ENCODE measurements at regions not wholly inside any gene's neighbourhood (a gene's known extent, or its start where the extent isn't known, plus 50 kb on each side); places are given as distances from the start of the nearest gene placed in this dataset.

DNA sequence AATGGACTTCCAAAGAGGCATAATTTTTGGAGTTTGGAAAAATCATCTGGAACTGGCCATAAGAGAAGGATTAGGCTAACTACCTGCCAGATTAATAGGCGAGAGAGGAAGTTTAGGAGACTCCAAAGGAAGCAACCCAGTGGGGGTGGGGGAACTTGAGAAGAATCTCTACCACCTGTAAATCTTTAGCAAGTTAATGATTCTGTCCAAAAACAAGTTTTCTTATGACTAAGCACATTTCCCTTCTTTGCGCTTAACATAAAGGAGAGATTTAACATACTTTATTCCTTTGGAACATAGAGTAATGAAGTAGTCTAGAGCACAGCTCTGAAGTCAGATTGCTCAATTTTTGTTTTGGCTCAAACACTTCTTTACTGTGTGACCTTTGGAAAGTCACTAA is 58.2 kb upstream of the PAPPA start:
- no CpG with 5 or more reads among the region's 2 CpGs for WGBS (ENCODE audit: insufficient coverage)
- CTCF ChIA-PET = no interaction called here
- POLR2A ChIA-PET = no interaction called here

GRCh38 chr9:116096046-116096445 is 57.5 kb upstream of the PAPPA start:
- Histone ChIP-seq H3K27ac (ENCODE audit: low read length) (no peak overlapping the region), H3K9me3 (no peaks in the 10 kb centered on the region), H3K4me1 (ENCODE audit: control insufficient read depth in 1 of 2, extremely low read depth in 1 of 2, insufficient read depth in 2 of 2, low read length in 2 of 2) (no peaks in the 10 kb centered on the region), H3K4me3 (ENCODE audit: control insufficient read depth in 1 of 2, extremely low read depth in 1 of 2, low read length in 1 of 2) (no peak overlapping the region), H3K27me3 (replicated peaks in 1 of 2; ENCODE audit: control insufficient read depth in 2 of 2, extremely low read depth in 1 of 2, insufficient read depth in 2 of 2, low read length in 1 of 2) (no peaks in the 10 kb centered on the region), H3K36me3 (ENCODE audit: control insufficient read depth in 2 of 2, extremely low read depth in 1 of 2, insufficient read depth in 1 of 2, low read length in 1 of 2) (no peaks in the 10 kb centered on the region)
- POLR2A ChIA-PET = no interaction called here
- Mint-ChIP-seq H3K4me1 (no peaks in the 10 kb centered on the region), H3K36me3 (no peaks in the 10 kb centered on the region), H3K9me3 (peaks cover 4 to 6% (median 4%) of the 10 kb centered on the region in 3 donors), H3K27me3 (peaks cover 0 to 7% of the 10 kb centered on the region in 2 donors), H3K4me3 (no peak overlapping the region), H3K27ac (no peak overlapping the region)
- CTCF ChIA-PET = no interaction called here
- no peak for ATAC-seq (replicated peaks in 1 of 4)
- DNase-seq = no peak
- 35% methylated on average over 2 of the region's 4 CpGs for WGBS (ENCODE audit: insufficient coverage)

More for the DNA sequence above, 58.2 kb upstream of the PAPPA start:
- no peaks in the 10 kb centered on the region for H3K4me1 ChIP-seq (ENCODE audit: control insufficient read depth in 1 of 2, extremely low read depth in 1 of 2, insufficient read depth in 2 of 2, low read length in 2 of 2)
- DNase-seq (no peak), ATAC-seq (replicated peaks in 1 of 4) (no peak)
- Mint-ChIP-seq H3K4me3 (no peak overlapping the region), H3K27ac (no peak overlapping the region), H3K36me3 (no peaks in the 10 kb centered on the region), H3K27me3 (peaks cover 1 to 7% of the 10 kb centered on the region in 2 donors), H3K9me3 (peaks cover 0 to 8% (median 6%) of the 10 kb centered on the region in 3 donors), H3K4me1 (no peaks in the 10 kb centered on the region)
- no peaks in the 10 kb centered on the region for H3K9me3 ChIP-seq
- H3K4me3 ChIP-seq (ENCODE audit: control insufficient read depth in 1 of 2, extremely low read depth in 1 of 2, low read length in 1 of 2) = no peak overlapping the region
- H3K27me3 ChIP-seq (replicated peaks in 1 of 2; ENCODE audit: control insufficient read depth in 2 of 2, extremely low read depth in 1 of 2, insufficient read depth in 2 of 2, low read length in 1 of 2) = no peaks in the 10 kb centered on the region
- H3K36me3 ChIP-seq (ENCODE audit: control insufficient read depth in 2 of 2, extremely low read depth in 1 of 2, insufficient read depth in 1 of 2, low read length in 1 of 2) = no peaks in the 10 kb centered on the region
- H3K27ac ChIP-seq (ENCODE audit: low read length) = no peak overlapping the region

- Mint-ChIP-seq H3K9me3 (peaks cover 4 to 6% (median 4%) of the 10 kb centered on the region in 3 donors), H3K27ac (no peak overlapping the region), H3K4me3 (no peak overlapping the region), H3K4me1 (no peaks in the 10 kb centered on the region), H3K27me3 (peaks cover 0 to 7% of the 10 kb centered on the region in 2 donors), H3K36me3 (no peaks in the 10 kb centered on the region)
- no peak for ATAC-seq (replicated peaks in 1 of 4)
- WGBS (ENCODE audit: insufficient coverage) = 37% methylated on average over 3 of the region's 3 CpGs
- Histone ChIP-seq H3K4me1 (ENCODE audit: control insufficient read depth in 1 of 2, extremely low read depth in 1 of 2, insufficient read depth in 2 of 2, low read length in 2 of 2) (no peaks in the 10 kb centered on the region), H3K4me3 (ENCODE audit: control insufficient read depth in 1 of 2, extremely low read depth in 1 of 2, low read length in 1 of 2) (no peak overlapping the region), H3K27ac (ENCODE audit: low read length) (no peak overlapping the region), H3K9me3 (no peaks in the 10 kb centered on the region), H3K27me3 (replicated peaks in 1 of 2; ENCODE audit: control insufficient read depth in 2 of 2, extremely low read depth in 1 of 2, insufficient read depth in 2 of 2, low read length in 1 of 2) (no peaks in the 10 kb centered on the region), H3K36me3 (ENCODE audit: control insufficient read depth in 2 of 2, extremely low read depth in 1 of 2, insufficient read depth in 1 of 2, low read length in 1 of 2) (no peaks in the 10 kb centered on the region)
- POLR2A ChIA-PET = no interaction called here
- DNase-seq = no peak
- CTCF ChIA-PET = no interaction called here
Observed at GRCh38 chr9:116096853-116097252, 56.7 kb upstream of the PAPPA start.

- Mint-ChIP-seq H3K27ac (no peak overlapping the region), H3K4me3 (no peak overlapping the region), H3K36me3 (no peaks in the 10 kb centered on the region), H3K9me3 (peaks cover 4 to 6% (median 4%) of the 10 kb centered on the region in 3 donors), H3K27me3 (peaks cover 0 to 7% of the 10 kb centered on the region in 2 donors), H3K4me1 (no peaks in the 10 kb centered on the region)
- no peaks in the 10 kb centered on the region for H3K36me3 ChIP-seq (ENCODE audit: control insufficient read depth in 2 of 2, extremely low read depth in 1 of 2, insufficient read depth in 1 of 2, low read length in 1 of 2)
- H3K4me3 ChIP-seq (ENCODE audit: control insufficient read depth in 1 of 2, extremely low read depth in 1 of 2, low read length in 1 of 2) = no peak overlapping the region
- H3K9me3 ChIP-seq = no peaks in the 10 kb centered on the region
- no peaks in the 10 kb centered on the region for H3K27me3 ChIP-seq (replicated peaks in 1 of 2; ENCODE audit: control insufficient read depth in 2 of 2, extremely low read depth in 1 of 2, insufficient read depth in 2 of 2, low read length in 1 of 2)
- POLR2A ChIA-PET = no interaction called here
- ATAC-seq (replicated peaks in 1 of 4) (no peak), DNase-seq (no peak)
- no peak overlapping the region for H3K27ac ChIP-seq (ENCODE audit: low read length)
- CTCF ChIA-PET = no interaction called here
- WGBS (ENCODE audit: insufficient coverage) = 100% methylated on average over 1 of the region's 5 CpGs
- no peaks in the 10 kb centered on the region for H3K4me1 ChIP-seq (ENCODE audit: control insufficient read depth in 1 of 2, extremely low read depth in 1 of 2, insufficient read depth in 2 of 2, low read length in 2 of 2)
Observed at GRCh38 chr9:116098476-116098875, 55.1 kb upstream of the PAPPA start.

- Histone ChIP-seq H3K4me1 (ENCODE audit: control insufficient read depth in 1 of 2, extremely low read depth in 1 of 2, insufficient read depth in 2 of 2, low read length in 2 of 2) (no peaks in the 10 kb centered on the region), H3K9me3 (no peaks in the 10 kb centered on the region), H3K4me3 (ENCODE audit: control insufficient read depth in 1 of 2, extremely low read depth in 1 of 2, low read length in 1 of 2) (no peak overlapping the region), H3K36me3 (ENCODE audit: control insufficient read depth in 2 of 2, extremely low read depth in 1 of 2, insufficient read depth in 1 of 2, low read length in 1 of 2) (no peaks in the 10 kb centered on the region), H3K27me3 (replicated peaks in 1 of 2; ENCODE audit: control insufficient read depth in 2 of 2, extremely low read depth in 1 of 2, insufficient read depth in 2 of 2, low read length in 1 of 2) (no peaks in the 10 kb centered on the region), H3K27ac (ENCODE audit: low read length) (no peak overlapping the region)
- peaks cover 0 to 7% of the 10 kb centered on the region in 2 donors for H3K27me3 Mint-ChIP-seq
- ATAC-seq (replicated peaks in 1 of 4) (no peak), DNase-seq (no peak)
- ChIA-PET CTCF (no interaction called here), POLR2A (no interaction called here)
- WGBS (ENCODE audit: insufficient coverage) = no CpG with 5 or more reads among the region's 1 CpG
- no peak overlapping the region for H3K27ac Mint-ChIP-seq
- H3K9me3 Mint-ChIP-seq = peaks cover 4 to 6% (median 4%) of the 10 kb centered on the region in 3 donors
- no peaks in the 10 kb centered on the region for H3K36me3 Mint-ChIP-seq
- H3K4me3 Mint-ChIP-seq = no peak overlapping the region
- H3K4me1 Mint-ChIP-seq = no peaks in the 10 kb centered on the region
Observed at GRCh38 chr9:116099821-116100220, 53.8 kb upstream of the PAPPA start.

GRCh38 chr9:116100711-116101121 is 52.9 kb upstream of the PAPPA start:
- WGBS (ENCODE audit: insufficient coverage) = 40% methylated on average over 1 of the region's 3 CpGs
- H3K4me3 Mint-ChIP-seq = no peak overlapping the region

GRCh38 chr9:116101516-116101915 is 52.1 kb upstream of the PAPPA start:
- ATAC-seq (replicated peaks in 1 of 4) (no peak), DNase-seq (no peak)
- Histone ChIP-seq H3K4me1 (ENCODE audit: control insufficient read depth in 1 of 2, extremely low read depth in 1 of 2, insufficient read depth in 2 of 2, low read length in 2 of 2) (no peaks in the 10 kb centered on the region), H3K27me3 (replicated peaks in 1 of 2; ENCODE audit: control insufficient read depth in 2 of 2, extremely low read depth in 1 of 2, insufficient read depth in 2 of 2, low read length in 1 of 2) (no peaks in the 10 kb centered on the region), H3K27ac (ENCODE audit: low read length) (no peak overlapping the region), H3K4me3 (ENCODE audit: control insufficient read depth in 1 of 2, extremely low read depth in 1 of 2, low read length in 1 of 2) (no peak overlapping the region), H3K36me3 (ENCODE audit: control insufficient read depth in 2 of 2, extremely low read depth in 1 of 2, insufficient read depth in 1 of 2, low read length in 1 of 2) (no peaks in the 10 kb centered on the region), H3K9me3 (no peaks in the 10 kb centered on the region)
- POLR2A ChIA-PET = no interaction called here
- CTCF ChIA-PET = no interaction called here
- Mint-ChIP-seq H3K27ac (no peak overlapping the region), H3K4me1 (no peaks in the 10 kb centered on the region), H3K9me3 (peaks cover 4 to 6% (median 4%) of the 10 kb centered on the region in 3 donors), H3K27me3 (peaks cover 0 to 7% of the 10 kb centered on the region in 2 donors), H3K36me3 (no peaks in the 10 kb centered on the region), H3K4me3 (no peak overlapping the region)
- no CpG with 5 or more reads among the region's 1 CpG for WGBS (ENCODE audit: insufficient coverage)

More at GRCh38 chr9:116100711-116101121, 52.9 kb upstream of the PAPPA start:
- Mint-ChIP-seq H3K36me3 (no peaks in the 10 kb centered on the region), H3K27me3 (peaks cover 0 to 7% of the 10 kb centered on the region in 2 donors), H3K4me1 (no peaks in the 10 kb centered on the region), H3K27ac (no peak overlapping the region), H3K9me3 (peaks cover 4 to 6% (median 4%) of the 10 kb centered on the region in 3 donors)
- Histone ChIP-seq H3K9me3 (no peaks in the 10 kb centered on the region), H3K27me3 (replicated peaks in 1 of 2; ENCODE audit: control insufficient read depth in 2 of 2, extremely low read depth in 1 of 2, insufficient read depth in 2 of 2, low read length in 1 of 2) (no peaks in the 10 kb centered on the region), H3K4me3 (ENCODE audit: control insufficient read depth in 1 of 2, extremely low read depth in 1 of 2, low read length in 1 of 2) (no peak overlapping the region), H3K36me3 (ENCODE audit: control insufficient read depth in 2 of 2, extremely low read depth in 1 of 2, insufficient read depth in 1 of 2, low read length in 1 of 2) (no peaks in the 10 kb centered on the region), H3K4me1 (ENCODE audit: control insufficient read depth in 1 of 2, extremely low read depth in 1 of 2, insufficient read depth in 2 of 2, low read length in 2 of 2) (no peaks in the 10 kb centered on the region), H3K27ac (ENCODE audit: low read length) (no peak overlapping the region)
- DNase-seq = no peak
- ChIA-PET POLR2A (no interaction called here), CTCF (no interaction called here)
- no peak for ATAC-seq (replicated peaks in 1 of 4)

All from T-cell (primary cell).